Non-pigmented ciliary epithelial cell (primary cell): ENCODE measurements at regions not wholly inside any gene's neighbourhood (a gene's known extent, or its start where the extent isn't known, plus 50 kb on each side); places are given as distances from the start of the nearest gene placed in this dataset.
A peak's percentile ranks its signal among the peaks of the same experiment; 100 is the strongest.

Experiments used
- DNase-seq: peaks from one replicate; pipeline ENCODE4 v3.0.0-alpha.2; 2010; ENCODE audit warnings: low read depth

- DNase-seq: peak; percentile 85
Measured at GRCh38 chr2:8086796-8087479, 594.9 kb upstream of the ID2 start.

- no peak for DNase-seq
Measured at GRCh38 chr2:8087480-8087840, 594.4 kb upstream of the ID2 start.

- no peak for DNase-seq
Measured at GRCh38 chr2:8088810-8089209, 593.0 kb upstream of the ID2 start.

GRCh38 chr2:8089596-8089995 is 592.3 kb upstream of the ID2 start:
- DNase-seq: no peak

GRCh38 chr2:8090748-8091700 is 590.8 kb upstream of the ID2 start:
- peak; percentile 68 for DNase-seq

GRCh38 chr2:8094526-8094925 is 587.3 kb upstream of the ID2 start:
- DNase-seq: no peak

- DNase-seq: no peak
Measured at GRCh38 chr2:8095978-8096377, 585.9 kb upstream of the ID2 start.

GRCh38 chr2:8096484-8096883 is 585.4 kb upstream of the ID2 start:
- DNase-seq: no peak

GRCh38 chr2:8098476-8099266 is 583.2 kb upstream of the ID2 start:
- DNase-seq: no peak

GRCh38 chr2:8099267-8099582 is 582.6 kb upstream of the ID2 start:
- DNase-seq: no peak

GRCh38 chr2:8101614-8102277 is 580.1 kb upstream of the ID2 start:
- DNase-seq: no peak

- DNase-seq: no peak
Measured at GRCh38 chr2:8102470-8102869, 579.4 kb upstream of the ID2 start.

- no peak for DNase-seq
Measured at GRCh38 chr2:8103085-8103708, 578.7 kb upstream of the ID2 start.

- DNase-seq: no peak
Measured at GRCh38 chr2:8107150-8107549, 574.7 kb upstream of the ID2 start.

- no peak for DNase-seq
Measured at GRCh38 chr2:8107621-8108378, 574.1 kb upstream of the ID2 start.

- no peak for DNase-seq
Measured at GRCh38 chr2:8110716-8111115, 571.1 kb upstream of the ID2 start.

- DNase-seq: no peak
Measured at GRCh38 chr2:8111193-8111592, 570.7 kb upstream of the ID2 start.

GRCh38 chr2:8115456-8115855 is 566.4 kb upstream of the ID2 start:
- DNase-seq: no peak

GRCh38 chr2:8115966-8116365 is 565.9 kb upstream of the ID2 start:
- DNase-seq: no peak

- DNase-seq: no peak
Measured at GRCh38 chr2:8116661-8117060, 565.2 kb upstream of the ID2 start.
